ENCODE measurements at regions not wholly inside any gene's neighbourhood (a gene's known extent, or its start where the extent isn't known, plus 50 kb on each side); places are given as distances from the start of the nearest gene placed in this dataset.

DNA sequence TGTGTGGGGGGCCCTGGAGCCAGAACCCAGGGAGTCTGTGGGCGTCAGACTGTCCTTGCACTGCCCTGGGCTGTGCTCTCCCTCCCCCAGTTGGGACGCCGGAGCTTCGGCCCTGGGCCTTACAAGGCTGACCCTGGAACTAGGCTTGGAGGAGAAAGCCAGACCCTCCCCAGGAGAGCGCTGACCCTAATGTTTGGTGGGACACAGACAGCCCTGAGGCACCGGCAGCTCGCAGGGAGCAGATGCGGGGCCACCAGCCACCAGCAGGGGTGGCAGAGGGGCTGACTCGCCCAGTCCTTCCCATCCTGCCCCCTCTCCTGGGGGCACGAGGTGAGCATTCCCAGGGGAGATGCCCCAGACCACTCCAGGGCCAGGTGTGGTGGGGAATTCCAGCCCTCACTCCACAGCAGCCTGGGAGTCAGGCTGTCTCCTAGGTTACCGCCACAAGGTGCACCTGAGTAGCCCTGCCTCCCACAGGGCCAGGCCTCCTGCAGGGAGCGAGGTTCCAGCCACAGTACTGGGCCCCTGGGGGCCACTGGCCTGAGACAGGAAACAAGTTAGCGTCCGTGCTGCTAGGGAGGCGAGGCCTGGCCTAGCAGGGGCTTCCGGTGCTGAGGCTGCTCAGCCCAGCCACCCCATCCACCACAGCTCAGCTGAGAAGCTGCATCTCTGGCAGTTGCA lies 134.6 kb downstream of the OLFM1 start:
- peaks cover 80% of the 10 kb centered on the region for H3K27me3 ChIP-seq
- no peaks in the 10 kb centered on the region for H3K36me3 ChIP-seq
- TF ChIP-seq POLR2AphosphoS5 (IDR thresholded peaks at IDR 0.05) = no peak
- TF ChIP-seq, protein P1, sequence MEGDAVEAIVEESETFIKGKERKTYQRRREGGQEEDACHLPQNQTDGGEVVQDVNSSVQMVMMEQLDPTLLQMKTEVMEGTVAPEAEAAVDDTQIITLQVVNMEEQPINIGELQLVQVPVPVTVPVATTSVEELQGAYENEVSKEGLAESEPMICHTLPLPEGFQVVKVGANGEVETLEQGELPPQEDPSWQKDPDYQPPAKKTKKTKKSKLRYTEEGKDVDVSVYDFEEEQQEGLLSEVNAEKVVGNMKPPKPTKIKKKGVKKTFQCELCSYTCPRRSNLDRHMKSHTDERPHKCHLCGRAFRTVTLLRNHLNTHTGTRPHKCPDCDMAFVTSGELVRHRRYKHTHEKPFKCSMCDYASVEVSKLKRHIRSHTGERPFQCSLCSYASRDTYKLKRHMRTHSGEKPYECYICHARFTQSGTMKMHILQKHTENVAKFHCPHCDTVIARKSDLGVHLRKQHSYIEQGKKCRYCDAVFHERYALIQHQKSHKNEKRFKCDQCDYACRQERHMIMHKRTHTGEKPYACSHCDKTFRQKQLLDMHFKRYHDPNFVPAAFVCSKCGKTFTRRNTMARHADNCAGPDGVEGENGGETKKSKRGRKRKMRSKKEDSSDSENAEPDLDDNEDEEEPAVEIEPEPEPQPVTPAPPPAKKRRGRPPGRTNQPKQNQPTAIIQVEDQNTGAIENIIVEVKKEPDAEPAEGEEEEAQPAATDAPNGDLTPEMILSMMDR (IDR thresholded peaks at IDR 0.05) = no peak
- TF ChIP-seq EP300 (IDR thresholded peaks at IDR 0.05) = no peak
- TF ChIP-seq POLR2A (IDR thresholded peaks at IDR 0.05) = no peak
- no peak overlapping the region for H3K4me3 ChIP-seq
- ATAC-seq = no peak
- H3K4me1 ChIP-seq = no peaks in the 10 kb centered on the region
- H3K9me3 ChIP-seq = no peaks in the 10 kb centered on the region
- WGBS, 2 donors (ENCODE audit: low coverage in 1 of 2) = no CpG with 5 or more reads among the region's 16 CpGs
- H3K27ac ChIP-seq = no peak overlapping the region

DNA sequence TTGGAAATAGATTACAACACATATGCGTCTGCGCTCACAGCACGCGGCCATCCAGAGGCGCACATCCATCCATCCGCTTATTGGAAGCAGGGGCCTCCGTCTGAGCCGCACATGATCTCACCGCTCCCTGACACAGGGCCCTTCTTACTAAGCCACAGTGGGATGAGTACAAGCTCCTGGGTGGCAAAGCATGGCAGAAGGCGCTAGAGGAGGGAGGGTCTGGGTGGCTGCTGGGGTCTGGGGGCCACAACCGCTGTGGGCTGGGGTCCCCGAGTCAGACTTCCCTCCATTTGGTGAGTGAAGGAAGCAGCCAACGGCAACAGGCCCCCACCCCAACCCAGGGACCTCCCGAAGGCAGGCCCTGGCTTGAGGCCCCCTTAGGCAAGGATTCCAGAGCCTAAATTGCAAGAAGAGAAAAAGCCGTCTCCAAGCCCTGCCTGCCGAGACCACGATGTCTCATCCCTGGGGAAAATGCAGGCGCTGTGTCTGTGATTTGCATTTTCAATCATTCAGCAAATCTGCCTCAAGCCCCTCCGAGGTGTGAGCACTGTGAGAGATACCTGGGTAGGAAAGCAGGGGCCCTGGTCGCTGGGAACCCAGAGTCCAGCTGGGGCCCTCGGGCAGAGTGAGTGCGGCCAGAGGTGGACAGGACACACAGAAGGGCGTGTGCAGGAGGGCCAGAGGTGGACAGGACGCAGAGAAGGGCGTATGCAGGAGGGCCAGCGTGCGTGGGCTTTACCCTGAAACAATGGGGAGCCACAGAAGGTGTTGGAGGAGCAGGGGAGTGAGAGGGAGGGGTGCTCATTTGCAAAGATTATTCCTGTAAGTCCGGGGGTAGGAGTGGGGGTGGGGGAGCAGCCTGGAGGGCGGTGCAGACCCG lies 135.7 kb downstream of the OLFM1 start:
- no peak for ATAC-seq
- H3K4me3 ChIP-seq = no peak overlapping the region
- H3K27me3 ChIP-seq = peaks cover 80% of the 10 kb centered on the region
- H3K27ac ChIP-seq = no peak overlapping the region
- H3K36me3 ChIP-seq = no peaks in the 10 kb centered on the region
- H3K9me3 ChIP-seq = no peaks in the 10 kb centered on the region
- TF ChIP-seq POLR2AphosphoS5 (IDR thresholded peaks at IDR 0.05) (no peak), EP300 (IDR thresholded peaks at IDR 0.05) (no peak), POLR2A (IDR thresholded peaks at IDR 0.05) (no peak)
- TF ChIP-seq, protein P1 (IDR thresholded peaks at IDR 0.05) = no peak
- WGBS, 2 donors (ENCODE audit: low coverage in 1 of 2) = 62 to 86% methylated on average over 13 to 19 of the region's 30 CpGs
- no peaks in the 10 kb centered on the region for H3K4me1 ChIP-seq

DNA sequence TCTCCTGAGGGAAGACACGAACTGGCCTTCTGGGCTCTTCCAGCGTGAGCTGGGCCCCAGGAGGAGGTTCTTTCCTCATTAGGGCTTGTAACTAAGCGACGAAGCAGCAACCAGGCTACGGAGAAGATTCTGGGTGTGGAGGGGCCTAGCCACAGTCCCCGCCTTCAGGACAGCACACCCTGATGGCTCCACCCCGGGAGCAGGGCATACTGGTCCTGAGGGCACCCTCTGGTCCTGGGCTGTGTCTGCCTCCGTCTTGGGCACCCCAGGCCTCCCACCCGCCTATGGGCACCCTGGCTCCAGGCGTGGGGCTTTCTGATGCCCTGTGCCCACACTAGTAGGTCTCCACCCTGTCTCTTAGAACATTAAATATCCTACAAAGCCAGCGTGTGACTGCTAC lies 136.4 kb downstream of the OLFM1 start:
- TF ChIP-seq POLR2AphosphoS5 (IDR thresholded peaks at IDR 0.05) (no peak), POLR2A (IDR thresholded peaks at IDR 0.05) (no peak), EP300 (IDR thresholded peaks at IDR 0.05) (no peak)
- TF ChIP-seq, protein P1 (IDR thresholded peaks at IDR 0.05) = no peak
- no peak overlapping the region for H3K27ac ChIP-seq
- no peaks in the 10 kb centered on the region for H3K4me1 ChIP-seq
- H3K36me3 ChIP-seq = no peaks in the 10 kb centered on the region
- H3K4me3 ChIP-seq = no peak overlapping the region
- 90% methylated on average over 2 of the region's 11 CpGs; no CpG with 5 or more reads in 1 of the 2 donors for WGBS, 2 donors (ENCODE audit: low coverage in 1 of 2)
- H3K27me3 ChIP-seq = peaks cover 80% of the 10 kb centered on the region
- no peaks in the 10 kb centered on the region for H3K9me3 ChIP-seq
- no peak for ATAC-seq

DNA sequence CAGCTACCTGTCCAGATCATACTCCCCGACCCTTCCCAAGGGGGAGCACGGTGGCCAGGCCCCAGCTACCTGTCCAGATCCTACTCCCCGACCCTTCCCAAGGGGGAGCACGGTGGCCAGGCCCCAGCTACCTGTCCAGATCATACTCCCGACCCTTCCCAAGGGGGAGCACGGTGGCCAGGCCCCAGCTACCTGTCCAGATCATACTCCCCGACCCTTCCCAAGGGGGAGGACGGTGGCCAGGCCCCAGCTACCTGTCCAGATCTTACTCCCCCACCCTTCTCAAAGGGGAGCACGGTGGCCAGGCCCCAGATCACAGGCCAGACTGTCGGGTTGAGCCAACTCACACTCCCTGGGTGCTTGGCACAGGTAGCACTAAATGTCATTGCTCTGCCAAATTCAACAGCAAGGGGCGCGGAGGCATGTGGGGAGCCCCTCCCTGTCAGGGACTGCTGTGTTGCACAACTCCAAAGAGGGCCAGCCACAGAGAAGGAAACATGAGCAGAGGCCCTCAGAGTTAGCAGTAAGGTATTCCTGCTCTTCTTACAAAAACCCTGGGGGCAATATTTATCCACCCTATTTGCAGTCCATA lies 136.9 kb downstream of the OLFM1 start:
- Histone ChIP-seq H3K27me3 (peaks cover 80% of the 10 kb centered on the region), H3K36me3 (no peaks in the 10 kb centered on the region), H3K27ac (no peak overlapping the region), H3K9me3 (no peaks in the 10 kb centered on the region), H3K4me3 (no peak overlapping the region), H3K4me1 (no peaks in the 10 kb centered on the region)
- TF ChIP-seq POLR2AphosphoS5 (IDR thresholded peaks at IDR 0.05) = no peak
- TF ChIP-seq POLR2A (IDR thresholded peaks at IDR 0.05) = no peak
- TF ChIP-seq, protein P1 (IDR thresholded peaks at IDR 0.05) = no peak
- TF ChIP-seq EP300 (IDR thresholded peaks at IDR 0.05) = no peak
- no CpG with 5 or more reads among the region's 12 CpGs for WGBS, 2 donors (ENCODE audit: low coverage in 1 of 2)
- ATAC-seq = no peak
